Fibroblast of the aortic adventitia (primary cell): ENCODE measurements at regions not wholly inside any gene's neighbourhood (a gene's known extent, or its start where the extent isn't known, plus 50 kb on each side); places are given as distances from the start of the nearest gene placed in this dataset.
"Not testable (repeated sequence)": the region's sequence is repeated elsewhere in the genome, so short reads cannot be mapped to it uniquely, and the experiment has no call there.

ENCODE experiments used
- DNase-seq: peaks from one replicate; pipeline ENCODE4 v3.0.0-alpha.2; 2010; ENCODE audit warnings: low read depth
- H3K4me3 ChIP-seq: 2 replicates; pipeline ENCODE4 v1.5.1; 2011; ENCODE audit warnings: low read depth, mild to moderate bottlenecking, control low read depth, low read length, moderate library complexity
- TF ChIP-seq, protein P1 (sequence below): IDR thresholded peaks from 2 replicates; pipeline ENCODE4 v1.5.1; 2011; ENCODE audit warnings: mild to moderate bottlenecking, low read length, control low read depth, inconsistent platforms; ENCODE audit not compliant: insufficient read depth

DNA sequence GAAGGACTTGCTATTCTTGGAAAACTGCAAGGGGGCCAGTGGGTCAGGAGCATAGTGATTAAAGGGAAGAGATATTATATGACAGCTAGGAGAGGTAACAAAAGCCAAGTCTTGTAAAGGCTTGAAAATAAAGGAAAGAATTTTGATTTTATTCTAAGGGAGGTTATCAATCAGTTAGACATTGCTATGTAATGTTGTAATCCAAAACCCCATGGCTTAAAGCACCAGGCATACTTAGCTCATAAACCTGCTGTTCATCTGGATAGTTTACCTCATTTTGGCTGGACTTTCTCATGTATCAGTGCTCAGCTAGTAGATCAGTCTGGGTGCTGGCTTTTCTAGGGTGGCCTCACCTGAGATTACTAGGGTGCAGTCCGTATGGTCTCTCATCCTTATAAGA, 680.9 kb upstream of the LMO3 start:
- TF ChIP-seq, protein P1, sequence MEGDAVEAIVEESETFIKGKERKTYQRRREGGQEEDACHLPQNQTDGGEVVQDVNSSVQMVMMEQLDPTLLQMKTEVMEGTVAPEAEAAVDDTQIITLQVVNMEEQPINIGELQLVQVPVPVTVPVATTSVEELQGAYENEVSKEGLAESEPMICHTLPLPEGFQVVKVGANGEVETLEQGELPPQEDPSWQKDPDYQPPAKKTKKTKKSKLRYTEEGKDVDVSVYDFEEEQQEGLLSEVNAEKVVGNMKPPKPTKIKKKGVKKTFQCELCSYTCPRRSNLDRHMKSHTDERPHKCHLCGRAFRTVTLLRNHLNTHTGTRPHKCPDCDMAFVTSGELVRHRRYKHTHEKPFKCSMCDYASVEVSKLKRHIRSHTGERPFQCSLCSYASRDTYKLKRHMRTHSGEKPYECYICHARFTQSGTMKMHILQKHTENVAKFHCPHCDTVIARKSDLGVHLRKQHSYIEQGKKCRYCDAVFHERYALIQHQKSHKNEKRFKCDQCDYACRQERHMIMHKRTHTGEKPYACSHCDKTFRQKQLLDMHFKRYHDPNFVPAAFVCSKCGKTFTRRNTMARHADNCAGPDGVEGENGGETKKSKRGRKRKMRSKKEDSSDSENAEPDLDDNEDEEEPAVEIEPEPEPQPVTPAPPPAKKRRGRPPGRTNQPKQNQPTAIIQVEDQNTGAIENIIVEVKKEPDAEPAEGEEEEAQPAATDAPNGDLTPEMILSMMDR: no peak
- no peak for DNase-seq
- H3K4me3 ChIP-seq: no peak overlapping the region

DNA sequence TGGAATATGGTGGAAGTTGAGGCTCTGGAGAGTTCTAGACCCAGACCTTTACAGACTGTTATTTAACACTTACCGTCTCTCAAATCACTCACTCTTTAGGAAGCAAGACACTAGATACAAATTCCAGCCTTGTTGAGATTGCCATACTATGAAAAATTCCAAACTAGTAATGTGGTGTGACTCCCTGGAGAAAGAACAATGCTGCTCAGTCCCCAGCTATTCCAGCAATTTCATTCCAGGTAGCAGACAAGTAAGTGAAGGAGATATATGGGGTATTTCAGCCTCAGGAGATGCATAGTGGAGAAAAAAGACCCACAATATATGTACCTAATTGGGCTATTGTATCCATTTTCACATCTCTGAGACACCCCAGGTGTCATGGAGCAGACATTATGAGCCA, 678.9 kb upstream of the LMO3 start:
- no peak for DNase-seq
- TF ChIP-seq, protein P1: no peak
- H3K4me3 ChIP-seq: no peak overlapping the region

DNA sequence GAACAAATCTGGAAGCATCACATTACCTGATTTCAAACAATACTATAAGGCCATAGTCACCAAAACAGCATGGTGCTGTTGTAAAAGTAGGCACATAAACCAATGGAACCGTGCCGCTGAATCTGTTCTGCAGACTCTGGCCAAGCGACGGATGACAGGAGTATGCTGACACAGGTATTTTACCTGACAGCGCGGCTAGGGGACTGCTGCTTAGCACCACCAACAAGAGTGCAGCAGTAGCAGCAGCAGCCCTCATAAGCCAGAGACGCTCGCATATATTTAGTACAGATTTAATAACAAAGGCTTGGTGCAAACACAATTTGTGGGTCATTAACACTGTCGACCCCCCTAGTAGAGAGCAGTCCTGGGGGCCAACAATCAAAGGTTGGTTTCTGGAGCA, 677.6 kb upstream of the LMO3 start:
- TF ChIP-seq, protein P1: no peak
- no peak overlapping the region for H3K4me3 ChIP-seq
- no peak for DNase-seq

DNA sequence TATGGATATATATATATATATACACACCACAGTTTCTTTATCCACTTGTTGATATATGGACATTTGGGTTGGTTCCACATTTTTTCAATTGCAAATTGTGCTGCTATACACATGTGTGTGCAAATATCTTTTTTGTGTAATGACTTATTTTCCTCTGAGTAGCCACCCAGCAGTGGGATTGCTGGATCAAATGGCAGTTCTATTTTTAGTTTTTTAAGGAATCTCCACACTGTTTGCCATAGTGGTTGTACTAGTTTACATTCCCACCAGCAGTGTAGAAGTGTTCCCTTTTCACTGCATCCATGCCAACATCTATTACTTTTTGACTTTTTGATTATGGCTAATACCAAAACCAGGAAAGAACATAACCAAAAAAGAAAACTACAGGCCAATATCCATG, 676.2 kb upstream of the LMO3 start:
- not testable (repeated sequence) for H3K4me3 ChIP-seq, DNase-seq

DNA sequence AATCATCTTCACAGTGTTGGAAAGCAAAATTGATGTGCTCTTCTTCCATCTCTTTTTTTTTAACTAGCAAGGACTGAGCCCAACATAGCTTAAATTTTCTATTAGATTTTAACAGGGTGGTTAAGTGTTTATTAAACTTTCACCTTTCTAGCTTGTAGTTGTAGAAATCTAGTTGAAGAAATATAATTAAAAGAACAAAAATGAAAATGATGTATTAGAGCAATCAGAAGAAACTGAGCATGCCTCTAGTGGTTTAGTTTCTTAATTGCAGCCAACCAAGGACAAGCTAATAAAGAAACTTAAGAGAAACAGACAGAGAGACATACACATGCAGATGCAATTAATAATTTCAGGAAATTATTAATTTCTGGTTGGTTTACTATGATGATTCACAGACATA, 673.0 kb upstream of the LMO3 start:
- TF ChIP-seq, protein P1: no peak
- no peak overlapping the region for H3K4me3 ChIP-seq
- DNase-seq: no peak

DNA sequence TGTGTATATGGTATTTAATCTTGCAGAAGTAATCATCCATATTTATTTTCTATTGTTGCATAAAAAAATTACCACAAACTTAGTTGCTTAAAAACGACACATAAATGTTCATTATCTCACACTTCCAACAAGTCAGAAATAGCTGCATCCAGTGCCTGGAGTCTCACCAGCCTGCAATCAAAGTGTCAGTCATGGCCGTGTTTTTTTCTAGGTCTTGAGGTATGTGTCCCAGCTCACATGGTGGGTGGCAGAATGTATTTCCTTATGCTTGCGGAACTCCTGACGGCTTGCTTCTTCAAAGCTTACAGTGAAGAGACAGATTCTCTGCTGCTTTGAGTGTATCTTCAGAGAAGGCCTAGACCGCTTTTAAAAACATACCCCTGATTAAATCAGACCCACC, 670.2 kb upstream of the LMO3 start:
- no peak overlapping the region for H3K4me3 ChIP-seq
- no peak for DNase-seq
- TF ChIP-seq, protein P1: no peak

DNA sequence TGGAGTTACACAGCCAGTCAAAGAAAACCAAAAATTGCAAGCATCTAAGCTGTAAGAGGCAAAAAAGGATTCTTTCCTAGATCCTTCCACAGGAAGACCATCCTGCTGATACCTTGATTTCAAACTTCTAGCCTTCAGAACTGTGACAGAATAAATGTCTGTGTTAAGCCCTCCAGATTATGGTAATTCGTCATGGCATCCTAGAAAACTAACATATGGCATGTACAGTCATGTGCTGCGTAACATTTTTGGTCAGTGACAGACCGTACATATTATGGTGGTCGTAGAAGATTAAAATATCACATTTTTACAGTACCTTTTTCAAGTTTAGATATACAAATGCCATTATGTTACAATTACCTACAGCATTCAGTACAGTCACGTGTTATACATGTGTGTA, 660.9 kb upstream of the LMO3 start:
- TF ChIP-seq, protein P1: no peak
- no peak overlapping the region for H3K4me3 ChIP-seq
- DNase-seq: no peak
